Thyroid gland (tissue), 4 donors: ENCODE measurements at regions not wholly inside any gene's neighbourhood (a gene's known extent, or its start where the extent isn't known, plus 50 kb on each side); places are given as distances from the start of the nearest gene placed in this dataset.

Experiments
- POLR2A ChIP-seq, 2 donors: fragments of 450-650 bp; IDR thresholded peaks; one replicate each; pipeline ENCODE4 v1.6.1; 2017; ENCODE audit warnings: antibody characterized with exemption in 2 of 2, mild to moderate bottlenecking in 2 of 2, moderate library complexity in 1 of 2
- TF ChIP-seq, protein P1 (sequence below), 6 experiments: fragments of 200-600 bp in 3 of 6; fragments of 450-650 bp in 3 of 6; sonication (generic) in 3 of 6; IDR thresholded peaks; one replicate each; pipeline ENCODE4 v1.5.1; 2016 to 2019; ENCODE audit warnings: antibody characterized with exemption in 6 of 6, mild to moderate bottlenecking in 2 of 6, inconsistent platforms in 1 of 6, moderate library complexity in 1 of 6

- TF ChIP-seq, protein P1, sequence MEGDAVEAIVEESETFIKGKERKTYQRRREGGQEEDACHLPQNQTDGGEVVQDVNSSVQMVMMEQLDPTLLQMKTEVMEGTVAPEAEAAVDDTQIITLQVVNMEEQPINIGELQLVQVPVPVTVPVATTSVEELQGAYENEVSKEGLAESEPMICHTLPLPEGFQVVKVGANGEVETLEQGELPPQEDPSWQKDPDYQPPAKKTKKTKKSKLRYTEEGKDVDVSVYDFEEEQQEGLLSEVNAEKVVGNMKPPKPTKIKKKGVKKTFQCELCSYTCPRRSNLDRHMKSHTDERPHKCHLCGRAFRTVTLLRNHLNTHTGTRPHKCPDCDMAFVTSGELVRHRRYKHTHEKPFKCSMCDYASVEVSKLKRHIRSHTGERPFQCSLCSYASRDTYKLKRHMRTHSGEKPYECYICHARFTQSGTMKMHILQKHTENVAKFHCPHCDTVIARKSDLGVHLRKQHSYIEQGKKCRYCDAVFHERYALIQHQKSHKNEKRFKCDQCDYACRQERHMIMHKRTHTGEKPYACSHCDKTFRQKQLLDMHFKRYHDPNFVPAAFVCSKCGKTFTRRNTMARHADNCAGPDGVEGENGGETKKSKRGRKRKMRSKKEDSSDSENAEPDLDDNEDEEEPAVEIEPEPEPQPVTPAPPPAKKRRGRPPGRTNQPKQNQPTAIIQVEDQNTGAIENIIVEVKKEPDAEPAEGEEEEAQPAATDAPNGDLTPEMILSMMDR (IDR thresholded peaks at IDR 0.05): no peak
- no peak for TF ChIP-seq POLR2A (IDR thresholded peaks at IDR 0.05)
These were observed 393.7 kb upstream of the C2CD4B start for GRCh38 chr15:62558640-62559380.
